HG03045 (cell line): ENCODE measurements at regions not wholly inside any gene's neighbourhood (a gene's known extent, or its start where the extent isn't known, plus 50 kb on each side); places are given as distances from the start of the nearest gene placed in this dataset.

ENCODE experiments used
- ATAC-seq: cut with Tn5 transposase; IDR thresholded peaks from one replicate; pipeline ENCODE4 v1.9.1; 2021; ENCODE audit warnings: mild to moderate bottlenecking, moderate library complexity; ENCODE audit not compliant: unreplicated experiment

DNA sequence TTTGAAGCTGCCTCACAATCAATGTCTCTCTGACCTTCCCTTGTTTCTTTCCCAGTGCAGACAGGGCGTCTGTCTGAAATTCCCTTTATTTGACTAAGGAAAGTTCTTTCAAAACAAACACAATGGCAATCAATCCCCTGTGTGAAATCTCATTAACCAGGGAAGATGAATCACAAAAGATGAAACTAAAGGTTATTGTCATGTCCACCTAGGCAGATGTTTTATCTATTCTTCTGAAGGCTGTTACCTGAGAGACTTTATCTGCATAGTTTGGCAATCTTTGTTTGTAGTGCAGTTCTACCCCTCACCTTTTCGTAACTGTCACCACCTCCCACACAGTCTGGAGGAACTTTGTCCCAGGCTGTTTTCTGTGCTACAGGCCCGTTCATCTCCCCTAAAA is 217.5 kb upstream of the RIOK2 start:
- no peak for ATAC-seq

- ATAC-seq = no peak
Observed at GRCh38 chr5:97405941-97406340, 222.9 kb upstream of the RIOK2 start.

- no peak for ATAC-seq
Observed at GRCh38 chr5:97406946-97407676, 224.1 kb upstream of the RIOK2 start.

DNA sequence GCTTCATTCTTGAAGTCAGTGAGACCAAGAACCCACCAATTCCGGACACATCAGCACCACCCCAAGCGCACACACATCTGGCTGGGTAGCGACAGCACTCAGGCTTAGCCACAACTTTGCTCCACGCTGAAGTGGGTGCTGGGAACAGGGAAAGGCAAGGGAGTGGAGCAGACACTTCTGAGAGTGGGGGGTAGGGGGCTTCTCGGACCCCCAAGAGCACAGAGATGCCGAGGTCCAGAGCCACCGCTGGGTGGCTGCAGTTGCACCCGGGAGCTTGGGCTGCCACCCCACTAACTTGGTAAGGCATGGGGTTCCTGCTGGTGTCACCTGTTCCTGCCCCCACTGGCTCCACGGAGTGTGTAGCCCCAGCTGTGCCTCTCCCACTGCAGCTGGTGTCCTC is 225.3 kb upstream of the RIOK2 start:
- ATAC-seq = no peak

DNA sequence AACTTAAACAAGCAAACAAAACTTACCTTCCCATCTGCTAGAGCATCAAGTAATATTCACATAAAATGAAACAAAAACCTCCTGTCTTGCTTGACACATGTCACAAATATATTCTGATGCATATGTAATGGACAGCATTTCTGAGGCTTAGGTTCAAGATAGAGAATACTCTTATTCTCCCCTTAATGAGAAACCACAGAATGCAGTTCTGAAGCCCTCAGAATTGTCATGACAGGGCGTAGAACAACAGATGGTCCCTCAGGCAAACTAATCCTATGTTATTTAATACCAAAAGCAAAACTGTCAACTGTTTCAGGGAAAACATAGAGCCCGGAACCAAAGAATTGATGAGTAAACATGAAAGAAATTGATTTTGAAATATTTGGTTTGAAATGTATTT is 229.9 kb upstream of the RIOK2 start:
- ATAC-seq = no peak

DNA sequence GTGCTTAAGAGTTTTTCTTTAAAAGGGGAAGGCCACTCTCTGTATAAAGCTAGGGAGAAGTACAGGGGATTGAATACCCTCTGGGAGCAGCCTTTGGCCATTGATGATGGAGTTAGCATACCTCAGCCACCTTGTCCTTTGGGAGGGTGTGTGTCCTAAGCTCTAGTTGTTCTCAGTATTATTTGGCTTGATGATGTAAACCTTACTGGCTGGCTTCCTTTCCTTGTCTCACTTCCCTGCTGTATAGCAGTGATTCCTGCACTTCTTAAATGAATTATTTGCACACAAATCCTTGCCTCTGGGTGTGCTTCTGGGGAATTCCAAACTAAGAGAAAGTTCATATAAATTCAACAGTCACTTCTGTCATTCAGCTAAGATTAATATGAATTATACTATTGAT is 234.9 kb upstream of the RIOK2 start:
- no peak for ATAC-seq

GRCh38 chr5:97418462-97418861 is 235.4 kb upstream of the RIOK2 start:
- no peak for ATAC-seq

DNA sequence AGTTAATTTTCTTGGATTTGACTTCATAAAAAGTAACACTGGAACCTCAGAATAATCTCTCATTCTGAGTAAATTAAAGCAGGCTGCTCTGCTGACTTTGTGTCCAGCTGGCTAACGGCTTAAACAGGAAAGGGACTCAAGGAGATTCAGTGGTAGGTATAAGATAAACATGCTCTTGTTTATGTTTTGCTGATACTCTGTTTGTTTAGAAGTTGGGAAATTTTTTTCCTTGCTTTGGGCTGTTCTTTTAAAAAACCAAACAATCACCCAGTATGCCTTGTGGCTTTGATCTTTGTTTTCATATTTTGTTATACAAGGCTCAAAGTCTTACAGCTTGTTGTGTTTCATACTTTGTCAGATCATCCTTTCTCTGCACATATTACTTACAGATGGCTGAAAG is 237.6 kb upstream of the RIOK2 start:
- no peak for ATAC-seq

DNA sequence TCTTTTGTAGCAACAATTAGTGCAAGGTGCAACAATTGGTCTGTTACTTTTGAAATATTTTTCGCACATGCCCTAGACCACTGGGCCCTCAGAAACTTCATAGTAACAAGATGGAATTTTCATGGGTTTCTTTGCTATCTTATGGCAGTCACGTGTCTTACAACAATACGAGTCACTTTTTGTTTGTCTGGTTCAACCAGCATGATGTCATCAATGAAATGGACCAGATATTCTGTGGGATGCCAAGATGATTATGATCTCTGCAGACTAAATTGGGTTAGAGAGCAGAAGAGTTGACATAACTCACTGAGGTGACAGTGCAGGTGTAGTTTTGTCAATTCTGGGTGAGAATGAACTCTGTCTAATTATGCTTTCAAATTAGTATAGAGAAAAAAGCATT is 239.6 kb upstream of the RIOK2 start:
- no peak for ATAC-seq

- no peak for ATAC-seq
Observed at GRCh38 chr5:97425511-97425910, 242.5 kb upstream of the RIOK2 start.

DNA sequence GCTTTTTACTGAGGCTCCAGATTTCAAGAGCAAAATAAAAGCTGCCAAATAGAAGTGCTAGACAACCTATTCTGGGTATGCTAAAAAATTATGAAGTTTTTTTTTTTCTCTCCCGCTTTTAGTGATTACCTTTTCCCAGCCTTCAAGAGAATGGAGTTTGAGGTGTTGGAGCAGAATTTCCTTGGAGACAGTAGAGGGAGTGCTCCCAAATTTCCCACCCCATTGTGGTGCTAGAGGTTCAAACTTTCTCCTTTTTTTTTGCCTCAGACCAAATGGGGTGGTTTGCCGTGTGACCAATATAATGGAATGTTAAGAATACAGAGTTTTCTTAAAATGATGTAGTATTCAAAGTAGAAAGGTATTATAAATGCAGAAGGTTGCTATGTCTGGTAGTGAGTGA is 244.2 kb upstream of the RIOK2 start:
- no peak for ATAC-seq

DNA sequence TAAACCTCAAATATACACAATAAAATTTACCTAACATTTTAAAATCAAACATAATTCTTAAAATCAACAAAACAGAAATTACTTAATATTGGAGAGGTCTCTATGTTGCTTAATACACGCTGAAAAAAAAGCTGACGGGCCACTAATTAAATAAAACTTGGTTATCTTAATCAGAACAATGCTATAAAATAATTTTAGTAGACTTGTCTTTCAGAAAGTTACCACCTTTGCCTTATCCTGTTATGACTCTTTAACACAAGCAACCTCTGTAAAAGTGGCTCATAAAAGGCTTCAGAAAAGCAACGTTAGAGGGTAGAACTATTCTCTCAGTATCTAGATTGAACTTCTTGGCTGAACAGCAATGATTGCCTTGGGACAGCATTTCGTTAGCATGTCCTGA is 251.0 kb upstream of the RIOK2 start:
- ATAC-seq = no peak

- ATAC-seq = no peak
Observed at GRCh38 chr5:97436405-97436804, 253.4 kb upstream of the RIOK2 start.

DNA sequence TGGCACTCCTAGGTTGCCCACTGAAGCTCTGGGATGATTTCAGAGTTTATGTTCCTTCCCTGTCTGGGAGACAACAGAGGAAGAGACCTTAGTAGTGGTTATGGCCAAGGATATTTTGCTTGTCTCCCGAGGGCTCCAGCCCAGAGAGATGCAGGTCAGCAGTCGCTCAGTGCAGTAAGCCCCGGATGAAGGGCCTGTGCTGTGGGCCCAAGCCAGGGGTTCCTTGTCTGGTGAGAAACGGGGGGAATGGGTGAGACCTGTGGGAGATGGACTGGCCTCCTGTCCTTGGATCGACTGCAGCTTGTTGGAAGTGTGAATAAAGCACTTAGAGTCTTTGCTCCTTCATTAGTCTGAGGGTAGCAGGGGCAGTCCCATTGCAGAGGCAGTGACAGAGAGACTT is 260.7 kb upstream of the RIOK2 start:
- ATAC-seq = no peak

DNA sequence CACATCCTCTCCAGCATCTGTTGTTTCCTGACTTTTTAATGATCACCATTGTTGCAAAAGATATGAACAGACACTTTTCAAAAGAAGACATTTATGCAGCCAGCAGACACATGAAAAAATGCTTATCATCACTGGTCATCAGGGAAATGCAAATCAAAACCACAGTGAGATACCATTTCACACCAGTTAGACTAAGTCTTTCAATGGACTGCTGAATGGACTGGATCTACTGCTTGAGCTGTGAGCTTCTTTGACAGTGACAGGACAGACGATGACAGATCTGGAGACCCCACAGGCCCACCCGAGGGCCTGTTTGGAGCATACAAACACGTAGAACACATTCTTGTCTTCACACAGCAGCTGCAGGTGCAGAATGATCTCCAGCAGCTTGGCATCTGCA is 266.1 kb upstream of the RIOK2 start:
- no peak for ATAC-seq

- no peak for ATAC-seq
Observed at GRCh38 chr5:97452646-97453045, 269.6 kb upstream of the RIOK2 start.

GRCh38 chr5:97453263-97453662 is 270.2 kb upstream of the RIOK2 start:
- ATAC-seq = no peak

DNA sequence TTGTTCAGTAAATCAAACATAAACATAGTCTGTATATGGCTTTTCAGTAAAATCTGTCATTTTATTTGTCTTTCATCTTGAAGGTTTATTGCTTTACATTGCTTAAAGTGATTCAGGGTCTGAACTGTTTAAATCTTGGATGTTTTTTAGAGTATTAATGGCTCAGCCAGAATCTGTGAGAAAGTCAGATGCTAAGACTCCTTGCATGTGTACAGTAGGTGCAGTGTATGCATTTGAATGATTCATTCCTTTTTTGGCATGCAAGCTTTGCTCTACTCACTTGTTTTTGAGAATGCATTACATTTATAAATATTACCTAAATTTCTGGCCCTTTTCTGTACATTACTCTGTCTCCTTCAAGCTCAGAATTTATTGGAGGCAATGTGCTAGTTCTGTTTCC is 271.0 kb upstream of the RIOK2 start:
- no peak for ATAC-seq

- no peak for ATAC-seq
Observed at GRCh38 chr5:97455996-97456395, 272.9 kb upstream of the RIOK2 start.

DNA sequence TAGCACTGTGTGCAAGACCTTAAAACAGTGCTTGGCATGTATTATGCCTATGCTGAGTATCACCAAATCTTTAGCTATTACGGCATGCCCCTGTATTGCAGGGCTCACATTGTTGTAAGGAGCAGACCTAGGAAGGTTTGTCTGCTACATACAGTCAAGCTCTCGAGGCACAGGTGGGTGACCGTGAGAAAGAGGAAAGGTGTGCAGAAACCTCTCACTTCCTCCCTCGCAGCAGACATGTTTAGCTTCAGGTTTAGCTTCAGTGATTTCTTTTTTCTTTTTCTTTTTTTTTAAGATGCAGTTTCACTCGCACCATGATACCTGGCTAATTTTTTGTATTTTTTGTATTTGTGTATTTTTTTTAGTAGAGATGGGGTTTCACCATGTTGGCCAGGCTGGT is 275.8 kb upstream of the RIOK2 start:
- ATAC-seq = no peak

DNA sequence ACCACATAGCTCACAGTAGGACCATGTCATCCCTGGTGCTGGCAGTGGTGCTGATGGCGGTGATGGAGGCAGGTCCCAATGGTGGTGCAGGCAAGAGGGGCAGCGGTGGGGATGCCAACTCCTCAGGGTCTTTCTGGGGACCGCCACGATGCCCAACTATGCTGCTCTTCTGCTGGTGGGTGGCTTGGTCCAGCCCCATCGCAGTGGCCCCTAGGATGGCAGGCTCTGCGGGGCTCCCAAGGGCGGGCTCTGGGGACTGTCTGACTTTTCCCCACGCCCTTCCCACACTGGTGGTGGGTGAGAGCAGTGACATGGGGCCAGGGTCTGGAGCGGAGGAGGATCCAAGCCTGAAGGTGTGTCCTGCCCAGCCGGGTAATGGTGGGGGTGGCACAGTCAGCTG is 288.9 kb upstream of the RIOK2 start:
- ATAC-seq = no peak

DNA sequence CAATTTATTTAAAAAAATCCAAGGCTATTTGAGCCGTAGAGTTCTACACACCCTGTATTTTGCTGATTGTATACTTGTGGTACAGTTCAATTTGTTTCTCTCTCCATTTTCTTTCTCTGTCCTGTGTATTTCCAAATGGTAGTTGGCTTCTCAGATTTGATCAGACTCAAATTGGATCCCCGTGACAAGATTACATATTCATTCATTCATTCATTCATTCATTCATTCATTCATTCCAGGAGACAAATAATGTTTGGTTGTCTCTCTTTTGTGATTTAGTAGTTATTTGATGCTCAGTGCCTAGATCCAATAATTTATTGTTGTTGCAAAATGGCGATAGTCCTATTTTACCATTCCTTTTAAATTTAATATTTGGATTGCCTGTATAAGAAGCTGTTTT is 292.8 kb upstream of the RIOK2 start:
- ATAC-seq = no peak

DNA sequence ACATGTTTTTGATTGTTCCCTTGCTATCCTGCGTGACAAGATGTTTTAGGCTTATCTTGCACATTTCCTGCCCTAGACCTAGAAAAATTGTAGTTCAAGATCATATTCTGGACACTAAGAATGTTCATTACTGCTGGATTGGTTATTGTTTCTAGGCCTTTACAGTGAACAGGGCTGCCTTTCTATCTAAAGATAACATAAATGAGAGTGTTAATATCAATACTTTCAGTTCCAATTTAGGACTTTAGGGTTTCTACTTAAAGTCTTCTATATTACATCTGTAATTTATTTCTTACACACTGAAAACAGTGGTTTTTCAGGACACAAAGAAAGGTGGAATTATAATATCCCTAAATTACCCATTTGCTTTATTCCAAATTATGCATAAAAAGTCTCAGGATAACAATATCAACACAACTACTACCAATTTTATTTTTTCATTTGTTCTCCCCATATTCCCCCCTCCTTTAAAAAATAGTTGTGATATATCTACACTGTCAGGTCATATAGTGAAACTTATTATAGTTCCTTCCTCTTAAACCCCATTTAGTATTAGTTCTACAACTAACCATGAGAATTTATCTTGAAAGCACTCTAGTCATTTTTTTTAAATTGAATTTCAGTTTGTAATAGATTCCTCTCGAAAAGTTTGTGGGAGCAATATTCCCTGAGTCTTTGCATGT is 293.9 kb upstream of the RIOK2 start:
- ATAC-seq = no peak
